ENCODE measurements at regions not wholly inside any gene's neighbourhood (a gene's known extent, or its start where the extent isn't known, plus 50 kb on each side); places are given as distances from the start of the nearest gene placed in this dataset.

- FAIRE-seq (no peak), DNase-seq (no peak)
- Histone ChIP-seq H3K36me3 (ENCODE audit: control insufficient read depth in 3 of 3, insufficient read depth in 2 of 3, low read depth in 1 of 3, low read length in 3 of 3) (no peaks in the 10 kb centered on the region), H3K4me3 (ENCODE audit: low read depth in 1 of 3, low read length in 3 of 3) (no peak overlapping the region), H3K27me3 (ENCODE audit: control insufficient read depth in 3 of 3, insufficient read depth in 3 of 3, low read length in 3 of 3) (peaks cover 0 to 15% (median 3%) of the 10 kb centered on the region in 3 donors), H3K4me1 (ENCODE audit: control insufficient read depth in 3 of 3, insufficient read depth in 2 of 3, low read depth in 1 of 3, low read length in 2 of 3) (peaks cover 0 to 3% (median 0%) of the 10 kb centered on the region in 3 donors), H3K27ac (ENCODE audit: low read depth in 1 of 3, low read length in 2 of 3) (no peak overlapping the region), H3K9me3 (ENCODE audit: control insufficient read depth in 2 of 2, insufficient read depth in 1 of 2, low read depth in 1 of 2, low read length in 1 of 2) (no peaks in the 10 kb centered on the region)
- 58 to 63% (median 62%) methylated on average over 12 of the region's 12 CpGs for WGBS, 3 donors
Measured at GRCh38 chr19:30692879-30693503, 320.8 kb downstream of the ZNF536 start.

GRCh38 chr19:30692181-30692811 lies 320.1 kb downstream of the ZNF536 start:
- DNase-seq = no peak
- H3K27me3 ChIP-seq (ENCODE audit: control insufficient read depth in 3 of 3, insufficient read depth in 3 of 3, low read length in 3 of 3) = peaks cover 0 to 15% (median 3%) of the 10 kb centered on the region in 3 donors
- no peaks in the 10 kb centered on the region for H3K36me3 ChIP-seq (ENCODE audit: control insufficient read depth in 3 of 3, insufficient read depth in 2 of 3, low read depth in 1 of 3, low read length in 3 of 3)
- peak overlapping the region in 1 of 3 donors; percentile 12 for H3K4me3 ChIP-seq (ENCODE audit: low read depth in 1 of 3, low read length in 3 of 3)
- no peaks in the 10 kb centered on the region for H3K9me3 ChIP-seq (ENCODE audit: control insufficient read depth in 2 of 2, insufficient read depth in 1 of 2, low read depth in 1 of 2, low read length in 1 of 2)
- WGBS, 3 donors = 36 to 44% (median 37%) methylated on average over 21 of the region's 21 CpGs
- FAIRE-seq = no peak
- H3K27ac ChIP-seq (ENCODE audit: low read depth in 1 of 3, low read length in 2 of 3) = peak overlapping the region in 2 of 3 donors; percentile 24 to 42
- peaks cover 0 to 3% (median 0%) of the 10 kb centered on the region in 3 donors for H3K4me1 ChIP-seq (ENCODE audit: control insufficient read depth in 3 of 3, insufficient read depth in 2 of 3, low read depth in 1 of 3, low read length in 2 of 3)

- no peak overlapping the region for H3K4me3 ChIP-seq (ENCODE audit: low read depth in 1 of 3, low read length in 3 of 3)
Measured at GRCh38 chr19:30691819-30692166, 319.6 kb downstream of the ZNF536 start.

GRCh38 chr19:30690935-30691818 lies 319.0 kb downstream of the ZNF536 start:
- Histone ChIP-seq H3K9me3 (ENCODE audit: control insufficient read depth in 2 of 2, insufficient read depth in 1 of 2, low read depth in 1 of 2, low read length in 1 of 2) (no peaks in the 10 kb centered on the region), H3K27me3 (ENCODE audit: control insufficient read depth in 3 of 3, insufficient read depth in 3 of 3, low read length in 3 of 3) (peaks cover 0 to 15% (median 3%) of the 10 kb centered on the region in 3 donors), H3K36me3 (ENCODE audit: control insufficient read depth in 3 of 3, insufficient read depth in 2 of 3, low read depth in 1 of 3, low read length in 3 of 3) (no peaks in the 10 kb centered on the region), H3K27ac (ENCODE audit: low read depth in 1 of 3, low read length in 2 of 3) (no peak overlapping the region), H3K4me1 (ENCODE audit: control insufficient read depth in 3 of 3, insufficient read depth in 2 of 3, low read depth in 1 of 3, low read length in 2 of 3) (peaks cover 0 to 3% (median 0%) of the 10 kb centered on the region in 3 donors), H3K4me3 (ENCODE audit: low read depth in 1 of 3, low read length in 3 of 3) (no peak overlapping the region)
- no peak for FAIRE-seq
- WGBS, 3 donors = 22 to 41% (median 33%) methylated on average over 21 to 22 of the region's 22 CpGs
- DNase-seq = no peak

More at GRCh38 chr19:30691819-30692166, 319.6 kb downstream of the ZNF536 start:
- H3K36me3 ChIP-seq (ENCODE audit: control insufficient read depth in 3 of 3, insufficient read depth in 2 of 3, low read depth in 1 of 3, low read length in 3 of 3) = no peaks in the 10 kb centered on the region
- H3K27ac ChIP-seq (ENCODE audit: low read depth in 1 of 3, low read length in 2 of 3) = no peak overlapping the region
- WGBS, 3 donors = 36 to 50% (median 37%) methylated on average over 10 of the region's 10 CpGs
- no peak for DNase-seq
- FAIRE-seq = no peak
- H3K27me3 ChIP-seq (ENCODE audit: control insufficient read depth in 3 of 3, insufficient read depth in 3 of 3, low read length in 3 of 3) = peaks cover 0 to 15% (median 3%) of the 10 kb centered on the region in 3 donors
- peaks cover 0 to 3% (median 0%) of the 10 kb centered on the region in 3 donors for H3K4me1 ChIP-seq (ENCODE audit: control insufficient read depth in 3 of 3, insufficient read depth in 2 of 3, low read depth in 1 of 3, low read length in 2 of 3)
- no peaks in the 10 kb centered on the region for H3K9me3 ChIP-seq (ENCODE audit: control insufficient read depth in 2 of 2, insufficient read depth in 1 of 2, low read depth in 1 of 2, low read length in 1 of 2)

- FAIRE-seq (no peak), DNase-seq (no peak)
- no peak overlapping the region for H3K4me3 ChIP-seq (ENCODE audit: low read depth in 1 of 3, low read length in 3 of 3)
- no peaks in the 10 kb centered on the region for H3K9me3 ChIP-seq (ENCODE audit: control insufficient read depth in 2 of 2, insufficient read depth in 1 of 2, low read depth in 1 of 2, low read length in 1 of 2)
- peaks cover 0 to 15% (median 3%) of the 10 kb centered on the region in 3 donors for H3K27me3 ChIP-seq (ENCODE audit: control insufficient read depth in 3 of 3, insufficient read depth in 3 of 3, low read length in 3 of 3)
- no peaks in the 10 kb centered on the region for H3K36me3 ChIP-seq (ENCODE audit: control insufficient read depth in 3 of 3, insufficient read depth in 2 of 3, low read depth in 1 of 3, low read length in 3 of 3)
- WGBS, 3 donors = 67 to 87% (median 77%) methylated on average over 4 of the region's 4 CpGs
- peaks cover 0 to 3% (median 0%) of the 10 kb centered on the region in 3 donors for H3K4me1 ChIP-seq (ENCODE audit: control insufficient read depth in 3 of 3, insufficient read depth in 2 of 3, low read depth in 1 of 3, low read length in 2 of 3)
- no peak overlapping the region for H3K27ac ChIP-seq (ENCODE audit: low read depth in 1 of 3, low read length in 2 of 3)
Measured at GRCh38 chr19:30690525-30690924, 318.3 kb downstream of the ZNF536 start.

GRCh38 chr19:30689474-30689873 lies 317.3 kb downstream of the ZNF536 start:
- Histone ChIP-seq H3K27me3 (ENCODE audit: control insufficient read depth in 3 of 3, insufficient read depth in 3 of 3, low read length in 3 of 3) (peaks cover 0 to 15% (median 3%) of the 10 kb centered on the region in 3 donors), H3K4me1 (ENCODE audit: control insufficient read depth in 3 of 3, insufficient read depth in 2 of 3, low read depth in 1 of 3, low read length in 2 of 3) (peaks cover 0 to 3% (median 0%) of the 10 kb centered on the region in 3 donors), H3K36me3 (ENCODE audit: control insufficient read depth in 3 of 3, insufficient read depth in 2 of 3, low read depth in 1 of 3, low read length in 3 of 3) (no peaks in the 10 kb centered on the region), H3K27ac (ENCODE audit: low read depth in 1 of 3, low read length in 2 of 3) (no peak overlapping the region), H3K9me3 (ENCODE audit: control insufficient read depth in 2 of 2, insufficient read depth in 1 of 2, low read depth in 1 of 2, low read length in 1 of 2) (no peaks in the 10 kb centered on the region), H3K4me3 (ENCODE audit: low read depth in 1 of 3, low read length in 3 of 3) (no peak overlapping the region)
- no peak for DNase-seq
- no peak for FAIRE-seq
- WGBS, 3 donors = 26 to 53% (median 37%) methylated on average over 4 of the region's 4 CpGs

GRCh38 chr19:30688696-30689095 lies 316.5 kb downstream of the ZNF536 start:
- H3K9me3 ChIP-seq (ENCODE audit: control insufficient read depth in 2 of 2, insufficient read depth in 1 of 2, low read depth in 1 of 2, low read length in 1 of 2) = no peaks in the 10 kb centered on the region
- H3K4me3 ChIP-seq (ENCODE audit: low read depth in 1 of 3, low read length in 3 of 3) = no peak overlapping the region
- FAIRE-seq (no peak), DNase-seq (no peak)
- peaks cover 0 to 15% (median 3%) of the 10 kb centered on the region in 3 donors for H3K27me3 ChIP-seq (ENCODE audit: control insufficient read depth in 3 of 3, insufficient read depth in 3 of 3, low read length in 3 of 3)
- WGBS, 3 donors = 82 to 91% (median 87%) methylated on average over 5 of the region's 5 CpGs
- H3K36me3 ChIP-seq (ENCODE audit: control insufficient read depth in 3 of 3, insufficient read depth in 2 of 3, low read depth in 1 of 3, low read length in 3 of 3) = no peaks in the 10 kb centered on the region
- no peak overlapping the region for H3K27ac ChIP-seq (ENCODE audit: low read depth in 1 of 3, low read length in 2 of 3)
- no peaks in the 10 kb centered on the region for H3K4me1 ChIP-seq (ENCODE audit: control insufficient read depth in 3 of 3, insufficient read depth in 2 of 3, low read depth in 1 of 3, low read length in 2 of 3)

GRCh38 chr19:30686826-30687566 lies 314.8 kb downstream of the ZNF536 start:
- Histone ChIP-seq H3K4me1 (ENCODE audit: control insufficient read depth in 3 of 3, insufficient read depth in 2 of 3, low read depth in 1 of 3, low read length in 2 of 3) (no peaks in the 10 kb centered on the region), H3K4me3 (ENCODE audit: low read depth in 1 of 3, low read length in 3 of 3) (no peak overlapping the region), H3K36me3 (ENCODE audit: control insufficient read depth in 3 of 3, insufficient read depth in 2 of 3, low read depth in 1 of 3, low read length in 3 of 3) (no peaks in the 10 kb centered on the region), H3K27ac (ENCODE audit: low read depth in 1 of 3, low read length in 2 of 3) (no peak overlapping the region), H3K27me3 (ENCODE audit: control insufficient read depth in 3 of 3, insufficient read depth in 3 of 3, low read length in 3 of 3) (peaks cover 0 to 10% (median 3%) of the 10 kb centered on the region in 3 donors), H3K9me3 (ENCODE audit: control insufficient read depth in 2 of 2, insufficient read depth in 1 of 2, low read depth in 1 of 2, low read length in 1 of 2) (no peaks in the 10 kb centered on the region)
- 27 to 43% (median 30%) methylated on average over 16 of the region's 16 CpGs for WGBS, 3 donors
- FAIRE-seq (no peak), DNase-seq (no peak)
